Prostate gland (tissue), 2 donors: ENCODE measurements at regions not wholly inside any gene's neighbourhood (a gene's known extent, or its start where the extent isn't known, plus 50 kb on each side); places are given as distances from the start of the nearest gene placed in this dataset.

ENCODE experiments used
- CTCF ChIP-seq, 4 experiments: fragments of 200-600 bp in 2 of 4; fragments of 450-650 bp in 2 of 4; sonication (generic) in 2 of 4; IDR thresholded peaks; 1 replicate in 3 of 4; 2 replicates in 1 of 4; pipeline ENCODE4 v1.5.1; 2016 to 2019; ENCODE audit warnings: antibody characterized with exemption in 4 of 4, mild to moderate bottlenecking in 2 of 4, moderate library complexity in 2 of 4
- POLR2A ChIP-seq: fragments of 450-650 bp; IDR thresholded peaks from one replicate; pipeline ENCODE4 v1.6.1; 2016; ENCODE audit warnings: antibody characterized with exemption, mild to moderate bottlenecking
- POLR2AphosphoS5 ChIP-seq: sonication (generic); formaldehyde crosslinking; IDR thresholded peaks from one replicate; pipeline ENCODE4 v1.6.1; 2017; ENCODE audit warnings: antibody characterized with exemption

DNA sequence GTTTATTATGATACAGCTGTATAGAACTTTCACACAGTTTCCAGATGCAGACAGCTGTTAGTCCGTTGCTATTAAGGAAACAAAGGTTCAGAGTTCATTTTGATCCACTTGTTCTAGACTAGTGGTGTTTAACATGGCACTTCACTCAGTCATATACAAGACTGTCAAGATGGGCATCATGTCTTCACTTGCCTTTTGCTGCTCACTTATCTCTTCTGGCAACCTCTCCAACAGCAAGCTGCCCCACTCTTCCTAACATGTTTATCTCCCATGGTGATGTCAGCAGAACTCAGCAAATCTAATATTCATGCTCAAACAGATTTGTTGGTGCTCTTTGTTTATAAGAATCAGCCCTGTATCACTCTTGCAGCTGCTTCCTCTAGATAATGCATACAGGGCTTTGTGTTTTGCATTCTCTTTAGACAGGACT is 236.2 kb upstream of the HAND2 start:
- no peak for TF ChIP-seq CTCF (IDR thresholded peaks at IDR 0.05)
- TF ChIP-seq POLR2AphosphoS5, result no peak
- no peak for TF ChIP-seq POLR2A
